H1 (cell line): ENCODE measurements at regions not wholly inside any gene's neighbourhood (a gene's known extent, or its start where the extent isn't known, plus 50 kb on each side); places are given as distances from the start of the nearest gene placed in this dataset.

Experiments
- GTF2F1 ChIP-seq: IDR thresholded peaks from 2 replicates; pipeline ENCODE4 v1.6.1; 2012; ENCODE audit warnings: low read depth, low read length, improper control_type of control experiment, borderline replicate concordance
- MAFK ChIP-seq: IDR thresholded peaks from 2 replicates; pipeline ENCODE4 v1.6.1; 2012; ENCODE audit warnings: low read depth, mild to moderate bottlenecking, improper control_type of control experiment, low read length
- NRF1 ChIP-seq: IDR thresholded peaks from 2 replicates; pipeline ENCODE4 v1.6.1; 2011; ENCODE audit warnings: mild to moderate bottlenecking, low read depth, low read length, improper control_type of control experiment
- RAD21 ChIP-seq, 2 experiments: IDR thresholded peaks in 1 of 2; conservative IDR thresholded peaks in 1 of 2; 2 replicates each; pipeline ENCODE4 v1.6.1; 2011; ENCODE audit warnings: low read depth in 2 of 2, low read length in 2 of 2, improper control_type of control experiment in 1 of 2, inconsistent platforms in 1 of 2, mild to moderate bottlenecking in 1 of 2, moderate library complexity in 1 of 2
- SIRT6 ChIP-seq: IDR thresholded peaks from one replicate; pipeline ENCODE4 v1.7.1; 2012; ENCODE audit warnings: low read length, inconsistent platforms
- SP2 ChIP-seq: IDR thresholded peaks from 2 replicates; pipeline ENCODE4 v1.6.1; 2012; ENCODE audit warnings: mild to moderate bottlenecking, low read length, inconsistent platforms

GRCh38 chr5:56705217-56705616, 110.1 kb upstream of the MAP3K1 start (continued):
- TF ChIP-seq RAD21 (IDR thresholded peaks at IDR 0.05 in 1 of 2, conservative IDR thresholded peaks at IDR 0.05 in 1 of 2; ENCODE audit: low read depth in 2 of 2, low read length in 2 of 2) (no peak), NRF1 (no peak), SP2 (no peak), SIRT6 (no peak), MAFK (no peak), GTF2F1 (no peak)
- TF ChIP-seq, all 59 proteins: peak for 0
